HCT116 (cell line): ENCODE measurements at regions not wholly inside any gene's neighbourhood (a gene's known extent, or its start where the extent isn't known, plus 50 kb on each side); places are given as distances from the start of the nearest gene placed in this dataset.
"Not testable (repeated sequence)": the region's sequence is repeated elsewhere in the genome, so short reads cannot be mapped to it uniquely, and the experiment has no call there.

Experiments used
- ATAC-seq: fragments of 200-7000 bp; cut with Tn5 transposase; 2 replicates; pipeline ENCODE4 v1.9.1; 2020; ENCODE audit warnings: mild to moderate bottlenecking, moderate library complexity
- BruUV-seq: library from RNA; stranded (reverse); fragments of 400-500 nt; replicated peaks from 2 replicates; lab custom pipeline; 2021; lab: Mats Ljungman, UMichigan
- CTCF ChIA-PET: fragments of 300-600 bp; sonication (Branson Sonifier 250); formaldehyde crosslinking; loops from one replicate; lab custom pipeline; 2021; ENCODE audit warnings: antibody characterized with exemption; lab: Charles Lee
- POLR2A ChIA-PET: fragments of 300-600, 350-600 bp; sonication (Branson Sonifier 250); formaldehyde crosslinking; loops from one replicate; lab custom pipeline; 2021; ENCODE audit warnings: antibody characterized with exemption; lab: Charles Lee
- RAD21 ChIA-PET, 2 experiments: fragments of 300-600 bp; sonication (Branson Sonifier 250); formaldehyde crosslinking; loops; one replicate each; lab custom pipeline; 2023; ENCODE audit warnings: low total read pairs in 2 of 2; ENCODE audit not compliant: uncharacterized antibody in 2 of 2, unreplicated experiment in 2 of 2, low non-redundant PET in 1 of 2; lab: Charles Lee
- DNase-seq: peaks from one replicate; pipeline ENCODE4 v3.0.0-alpha.2; 2010; ENCODE audit warnings: low read depth, low spot score
- H2AFZ ChIP-seq: fragments of 200-600 bp; shearing (Covaris generic), sonication (generic); 2 replicates; pipeline ENCODE4 v1.6.1; 2017; ENCODE audit warnings: low read depth, mixed run types, mixed read lengths, antibody characterized with exemption, low read length; ENCODE audit not compliant: poor library complexity, severe bottlenecking
- H3K27ac ChIP-seq: 2 replicates; pipeline ENCODE4 v1.5.1; 2012; ENCODE audit warnings: low read depth, low read length
- H3K27me3 ChIP-seq: fragments of 200-600 bp; sonication (generic); 2 replicates; pipeline ENCODE4 v1.6.1; 2016; ENCODE audit warnings: mixed run types, low read length, mixed read lengths; ENCODE audit not compliant: insufficient read depth
- H3K36me3 ChIP-seq, 2 experiments: fragments of 200-500 bp in 1 of 2; fragments of 200-600 bp in 1 of 2; sonication (Bioruptor generic) in 1 of 2; sonication (generic) in 1 of 2; 2 replicates each; pipeline versions ENCODE4 v1.5.1 to v1.6.1; 2014 to 2016; ENCODE audit warnings: low read length in 2 of 2, inconsistent platforms in 1 of 2, mixed read lengths in 1 of 2, mixed run types in 1 of 2; ENCODE audit not compliant: insufficient read depth in 2 of 2, control insufficient read depth in 1 of 2
- H3K4me1 ChIP-seq, 2 experiments: fragments of 200-600 bp in 1 of 2; sonication (generic) in 1 of 2; 2 replicates each; pipeline versions ENCODE4 v1.5.1 to v1.6.1; 2012 to 2017; ENCODE audit warnings: low read length in 2 of 2, inconsistent platforms in 1 of 2, mild to moderate bottlenecking in 1 of 2, mixed read lengths in 1 of 2, mixed run types in 1 of 2, moderate library complexity in 1 of 2; ENCODE audit not compliant: insufficient read depth in 2 of 2, control insufficient read depth in 1 of 2
- H3K4me2 ChIP-seq: fragments of 200-600 bp; sonication (generic); 2 replicates; pipeline ENCODE4 v1.6.1; 2017; ENCODE audit warnings: mixed run types, low read length, mixed read lengths
- H3K4me3 ChIP-seq, 2 experiments: fragments of 200-600 bp in 1 of 2; sonication (generic) in 1 of 2; replicated peaks in 1 of 2; 2 replicates each; pipeline ENCODE4 v1.5.1; 2011 to 2016; ENCODE audit warnings: low read length in 2 of 2, control low read depth in 1 of 2, low read depth in 1 of 2, mild to moderate bottlenecking in 1 of 2, mixed read lengths in 1 of 2, mixed run types in 1 of 2
- H3K79me2 ChIP-seq: fragments of 200-600 bp; sonication (generic); 2 replicates; pipeline ENCODE4 v1.6.1; 2017; ENCODE audit warnings: mild to moderate bottlenecking, mixed run types, low read length, moderate library complexity, mixed read lengths; ENCODE audit not compliant: insufficient read depth
- H3K9ac ChIP-seq: fragments of 200-600 bp; sonication (generic); 2 replicates; pipeline ENCODE4 v1.6.1; 2016; ENCODE audit warnings: low read length, mixed read lengths
- H3K9me2 ChIP-seq: fragments of 200-600 bp; sonication (generic), shearing (Covaris generic); 2 replicates; pipeline ENCODE4 v1.6.1; 2017; ENCODE audit warnings: mixed run types, mild to moderate bottlenecking, moderate library complexity; ENCODE audit not compliant: insufficient read depth
- H3K9me3 ChIP-seq, 2 experiments: fragments of 200-500 bp in 1 of 2; fragments of 200-600 bp in 1 of 2; sonication (Bioruptor generic) in 1 of 2; sonication (generic) in 1 of 2; 2 replicates each; pipeline ENCODE4 v1.6.1; 2014 to 2017; ENCODE audit warnings: low read length in 2 of 2, mixed read lengths in 2 of 2, inconsistent platforms in 1 of 2, low read depth in 1 of 2, mild to moderate bottlenecking in 1 of 2, mixed run types in 1 of 2, moderate library complexity in 1 of 2; ENCODE audit not compliant: control insufficient read depth in 1 of 2, insufficient read depth in 1 of 2
- H4K20me1 ChIP-seq: fragments of 200-600 bp; sonication (generic), shearing (Covaris generic); 2 replicates; pipeline ENCODE4 v1.6.1; 2017; ENCODE audit warnings: mixed run types, mild to moderate bottlenecking, moderate library complexity; ENCODE audit not compliant: insufficient read depth
- CBX3 ChIP-seq: IDR thresholded peaks from 2 replicates; pipeline ENCODE4 v1.6.1; 2012; ENCODE audit warnings: low read depth
- CEBPB ChIP-seq: IDR thresholded peaks from 2 replicates; pipeline ENCODE4 v1.6.1; 2012; ENCODE audit warnings: low read depth
- ELF1 ChIP-seq: IDR thresholded peaks from 2 replicates; pipeline ENCODE4 v1.6.1; 2012; ENCODE audit warnings: low read depth, borderline replicate concordance
- EZH2phosphoT487 ChIP-seq: fragments of 200-600 bp; IDR thresholded peaks from 2 replicates; pipeline ENCODE4 v1.6.1; 2018; ENCODE audit warnings: antibody characterized with exemption, borderline replicate concordance
- FOSL1 ChIP-seq: IDR thresholded peaks from 2 replicates; pipeline ENCODE4 v1.6.1; 2012; ENCODE audit warnings: low read depth
- JUND ChIP-seq: IDR thresholded peaks from 2 replicates; pipeline ENCODE4 v1.6.1; 2012
- MAX ChIP-seq: IDR thresholded peaks from 2 replicates; pipeline ENCODE4 v1.6.1; 2012
- POLR2A ChIP-seq: IDR thresholded peaks from 2 replicates; pipeline ENCODE4 v1.7.0; 2011; ENCODE audit warnings: borderline replicate concordance; ENCODE audit not compliant: insufficient read depth, insufficient read length; ENCODE audit errors: extremely low read depth
- SIN3A ChIP-seq: IDR thresholded peaks from 2 replicates; pipeline ENCODE4 v1.6.1; 2012; ENCODE audit warnings: low read depth
- SP1 ChIP-seq: IDR thresholded peaks from 2 replicates; pipeline ENCODE4 v1.6.1; 2012; ENCODE audit warnings: low read depth
- YY1 ChIP-seq: IDR thresholded peaks from 2 replicates; pipeline ENCODE4 v1.6.1; 2011; ENCODE audit warnings: low read length, low read depth, moderate library complexity, mild to moderate bottlenecking; ENCODE audit not compliant: insufficient replicate concordance; ENCODE audit errors: extremely low read depth
- ZBTB33 ChIP-seq: IDR thresholded peaks from 2 replicates; pipeline ENCODE4 v1.6.1; 2011; ENCODE audit warnings: mild to moderate bottlenecking, low read length, moderate library complexity; ENCODE audit not compliant: insufficient replicate concordance; ENCODE audit errors: extremely low read depth
- ZFX ChIP-seq: fragments of 450-650 bp; IDR thresholded peaks from 2 replicates; pipeline ENCODE4 v1.6.1; 2017
- intact Hi-C: fragments of 100-400 bp; cut with micrococcal nuclease; formaldehyde crosslinking; loops from 2 replicates; pipeline ENCODE4 v1.10.0; 2022
- TF ChIP-seq, protein P1 (sequence below): IDR thresholded peaks from 2 replicates; pipeline ENCODE4 v1.6.1; 2012

DNA sequence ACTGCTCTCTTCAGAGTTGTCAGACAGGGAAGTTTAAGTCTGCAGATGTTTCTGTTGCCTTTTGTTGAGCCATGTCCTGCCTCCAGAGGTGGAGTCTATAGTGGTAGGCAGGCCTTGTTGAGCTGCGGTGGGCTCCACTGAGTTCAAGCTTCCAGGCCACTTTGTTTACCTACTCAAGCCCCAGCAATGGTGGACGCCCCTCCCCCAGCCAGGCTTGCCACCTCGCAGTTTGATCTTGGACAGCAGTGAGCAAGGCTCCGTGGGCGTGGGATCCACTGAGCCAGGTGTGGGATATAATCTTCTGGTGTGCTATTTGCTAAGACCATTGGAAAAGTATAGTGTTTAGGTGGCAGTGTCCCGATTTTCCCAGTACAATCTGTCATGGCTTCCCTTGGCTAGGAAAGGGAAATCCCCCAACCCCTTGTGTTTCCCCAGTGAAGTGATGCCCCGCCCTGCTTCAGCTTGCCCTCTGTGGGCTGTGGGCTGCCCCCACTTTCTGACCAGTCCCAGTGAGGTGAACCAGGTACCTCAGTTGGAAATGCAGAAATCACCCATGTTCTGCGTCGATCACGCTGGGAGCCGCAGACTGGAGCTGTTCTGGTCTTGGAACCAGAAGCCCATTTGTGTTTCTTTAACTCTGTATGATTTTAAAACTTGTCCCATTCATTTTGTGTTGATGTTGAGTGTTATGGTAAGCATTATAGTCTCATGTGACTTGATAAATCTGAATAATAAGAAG, 89.2 kb upstream of the CALCR start:
- H3K27me3 ChIP-seq, result no peaks in the 10 kb centered on the region
- no peak overlapping the region for H3K4me3 ChIP-seq
- H3K9ac ChIP-seq, result no peak overlapping the region
- ATAC-seq (no peak), DNase-seq (no peak)
- H3K9me3 ChIP-seq, result no peaks in the 10 kb centered on the region
- no peaks in the 10 kb centered on the region for H3K79me2 ChIP-seq
- TF ChIP-seq CBX3, result no peak
- TF ChIP-seq SIN3A, result no peak
- no peak for TF ChIP-seq CEBPB
- no peak for TF ChIP-seq EZH2phosphoT487
- no peak for TF ChIP-seq YY1
- TF ChIP-seq SP1, result no peak
- no peak for TF ChIP-seq FOSL1
- no peak for TF ChIP-seq ZFX
- TF ChIP-seq ZBTB33, result no peak
- TF ChIP-seq POLR2A, result no peak
- no peak for TF ChIP-seq ELF1
- TF ChIP-seq JUND, result no peak
- TF ChIP-seq, protein P1, sequence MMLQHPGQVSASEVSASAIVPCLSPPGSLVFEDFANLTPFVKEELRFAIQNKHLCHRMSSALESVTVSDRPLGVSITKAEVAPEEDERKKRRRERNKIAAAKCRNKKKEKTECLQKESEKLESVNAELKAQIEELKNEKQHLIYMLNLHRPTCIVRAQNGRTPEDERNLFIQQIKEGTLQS, result no peak
- TF ChIP-seq MAX, result no peak
- no peak overlapping the region for H2AFZ ChIP-seq
- CTCF ChIA-PET, result no interaction called here
- no TSS peak for BruUV-seq
- no peaks in the 10 kb centered on the region for H3K36me3 ChIP-seq
- H4K20me1 ChIP-seq, result no peaks in the 10 kb centered on the region
- no peaks in the 10 kb centered on the region for H3K9me2 ChIP-seq
- RAD21 ChIA-PET, result no interaction called here
- intact Hi-C loops, result no loop called here
- no peaks in the 10 kb centered on the region for H3K4me1 ChIP-seq
- H3K4me2 ChIP-seq, result no peak overlapping the region
- POLR2A ChIA-PET, result no interaction called here
- no peak overlapping the region for H3K27ac ChIP-seq

DNA sequence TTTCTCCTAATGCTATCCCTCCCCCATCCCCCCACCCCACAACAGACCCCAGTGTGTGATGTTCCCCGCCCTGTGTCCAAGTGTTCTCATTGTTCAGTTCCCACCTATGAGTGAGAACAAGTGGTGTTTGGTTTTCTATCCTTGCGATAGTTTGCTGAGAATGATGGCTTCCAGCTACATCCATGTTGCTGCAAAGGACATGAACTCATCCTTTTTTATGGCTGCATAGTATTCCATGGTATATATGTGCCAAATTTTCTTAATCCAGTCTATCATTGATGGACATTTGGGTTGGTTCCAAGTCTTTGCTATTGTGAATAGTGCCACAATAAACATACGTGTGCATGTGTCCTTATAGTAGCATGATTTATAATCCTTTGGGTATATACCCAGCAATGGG, 83.6 kb upstream of the CALCR start:
- H3K9ac ChIP-seq, H4K20me1 ChIP-seq, CTCF ChIA-PET, H3K27ac ChIP-seq, BruUV-seq, RAD21 ChIA-PET, H3K9me3 ChIP-seq, intact Hi-C loops, POLR2A ChIA-PET, H3K27me3 ChIP-seq, H3K4me2 ChIP-seq, H3K9me2 ChIP-seq, DNase-seq, H3K4me3 ChIP-seq, ATAC-seq, H3K4me1 ChIP-seq, H3K79me2 ChIP-seq, H2AFZ ChIP-seq, H3K36me3 ChIP-seq: not testable (repeated sequence)
